ENCODE measurements at regions not wholly inside any gene's neighbourhood (a gene's known extent, or its start where the extent isn't known, plus 50 kb on each side); places are given as distances from the start of the nearest gene placed in this dataset.

DNA sequence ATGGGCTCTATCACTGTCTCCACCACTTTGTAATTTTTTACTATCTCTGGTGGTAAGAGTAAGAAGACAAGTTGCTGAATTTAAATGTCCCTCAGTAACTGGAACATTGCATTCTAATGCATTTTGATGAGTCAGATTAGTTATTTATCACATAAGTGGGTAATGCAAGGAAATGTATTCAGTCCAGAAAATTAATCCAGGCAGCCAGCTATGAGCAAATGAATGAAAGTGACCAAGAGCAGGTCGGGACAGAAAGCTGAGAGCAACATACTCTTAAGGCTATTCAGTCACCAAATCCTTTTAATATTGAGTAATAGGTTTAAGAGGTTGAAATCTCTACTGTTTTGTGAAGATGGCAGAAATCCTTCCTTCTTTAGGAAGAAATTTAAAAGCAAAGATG, 265.5 kb upstream of the PARD3B start:
- TF ChIP-seq, protein P1, sequence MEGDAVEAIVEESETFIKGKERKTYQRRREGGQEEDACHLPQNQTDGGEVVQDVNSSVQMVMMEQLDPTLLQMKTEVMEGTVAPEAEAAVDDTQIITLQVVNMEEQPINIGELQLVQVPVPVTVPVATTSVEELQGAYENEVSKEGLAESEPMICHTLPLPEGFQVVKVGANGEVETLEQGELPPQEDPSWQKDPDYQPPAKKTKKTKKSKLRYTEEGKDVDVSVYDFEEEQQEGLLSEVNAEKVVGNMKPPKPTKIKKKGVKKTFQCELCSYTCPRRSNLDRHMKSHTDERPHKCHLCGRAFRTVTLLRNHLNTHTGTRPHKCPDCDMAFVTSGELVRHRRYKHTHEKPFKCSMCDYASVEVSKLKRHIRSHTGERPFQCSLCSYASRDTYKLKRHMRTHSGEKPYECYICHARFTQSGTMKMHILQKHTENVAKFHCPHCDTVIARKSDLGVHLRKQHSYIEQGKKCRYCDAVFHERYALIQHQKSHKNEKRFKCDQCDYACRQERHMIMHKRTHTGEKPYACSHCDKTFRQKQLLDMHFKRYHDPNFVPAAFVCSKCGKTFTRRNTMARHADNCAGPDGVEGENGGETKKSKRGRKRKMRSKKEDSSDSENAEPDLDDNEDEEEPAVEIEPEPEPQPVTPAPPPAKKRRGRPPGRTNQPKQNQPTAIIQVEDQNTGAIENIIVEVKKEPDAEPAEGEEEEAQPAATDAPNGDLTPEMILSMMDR (IDR thresholded peaks at IDR 0.05 in 2 of 3, conservative IDR thresholded peaks at IDR 0.05 in 1 of 3; ENCODE audit: borderline replicate concordance in 1 of 3, insufficient read depth in 1 of 3, low read depth in 2 of 3, low read length in 2 of 3): no peak
- TF ChIP-seq CBX3 (IDR thresholded peaks at IDR 0.05; ENCODE audit: low read depth) (no peak), POLR2A (IDR thresholded peaks at IDR 0.05; ENCODE audit: borderline replicate concordance, extremely low read depth, insufficient read depth, insufficient read length) (no peak), RAD21 (IDR thresholded peaks at IDR 0.05; ENCODE audit: low read depth) (no peak), YY1 (IDR thresholded peaks at IDR 0.05; ENCODE audit: extremely low read depth, insufficient replicate concordance, low read depth, low read length) (no peak), EZH2 (IDR thresholded peaks at IDR 0.05) (no peak), JUND (IDR thresholded peaks at IDR 0.05) (no peak)
